Pulmonary artery endothelial cell (primary cell): ENCODE measurements at regions not wholly inside any gene's neighbourhood (a gene's known extent, or its start where the extent isn't known, plus 50 kb on each side); places are given as distances from the start of the nearest gene placed in this dataset.
"Not testable (repeated sequence)": the region's sequence is repeated elsewhere in the genome, so short reads cannot be mapped to it uniquely, and the experiment has no call there.

Experiments
- DNase-seq: peaks from one replicate; pipeline ENCODE4 v3.0.0-alpha.2; 2011; ENCODE audit warnings: low read depth, low spot score

DNA sequence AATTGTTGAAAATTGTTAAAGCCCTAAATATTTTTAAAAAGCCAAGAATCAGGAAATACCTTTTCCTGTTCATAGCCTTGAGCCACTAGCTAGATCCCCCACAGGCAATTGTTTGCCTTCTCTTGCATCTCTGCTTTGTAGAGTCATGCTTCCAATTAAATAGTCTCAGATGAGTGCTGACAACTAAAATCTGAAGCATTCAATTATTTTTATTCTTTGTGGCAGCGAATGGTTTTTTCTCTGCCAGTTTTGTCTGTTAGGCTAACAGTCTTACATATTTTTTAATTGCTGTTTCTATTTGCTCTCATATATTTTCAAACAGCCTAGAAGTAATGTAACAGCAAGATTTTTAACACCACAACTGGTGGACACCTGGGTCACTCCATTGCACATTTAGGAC lies 277.1 kb upstream of the GBE1 start:
- no peak for DNase-seq

DNA sequence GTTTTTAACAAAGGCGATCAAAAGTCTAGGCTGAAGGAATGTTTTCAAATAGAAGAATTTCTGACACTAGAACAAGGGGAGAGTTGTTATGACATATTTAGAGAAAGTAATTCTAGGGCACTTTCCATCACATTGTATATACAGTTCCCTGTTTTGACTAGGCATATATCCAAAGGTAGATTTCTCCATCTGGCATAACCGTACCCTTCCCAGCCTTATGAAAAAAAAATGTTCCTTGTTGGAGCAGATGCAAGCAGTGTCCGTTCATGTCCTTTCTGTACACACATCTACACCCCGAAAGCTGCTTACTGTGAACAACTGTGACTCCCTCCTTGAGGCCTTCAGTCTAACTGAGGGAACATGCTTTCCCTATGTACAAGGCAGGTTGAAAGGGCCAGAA lies 271.7 kb upstream of the GBE1 start:
- DNase-seq: no peak

DNA sequence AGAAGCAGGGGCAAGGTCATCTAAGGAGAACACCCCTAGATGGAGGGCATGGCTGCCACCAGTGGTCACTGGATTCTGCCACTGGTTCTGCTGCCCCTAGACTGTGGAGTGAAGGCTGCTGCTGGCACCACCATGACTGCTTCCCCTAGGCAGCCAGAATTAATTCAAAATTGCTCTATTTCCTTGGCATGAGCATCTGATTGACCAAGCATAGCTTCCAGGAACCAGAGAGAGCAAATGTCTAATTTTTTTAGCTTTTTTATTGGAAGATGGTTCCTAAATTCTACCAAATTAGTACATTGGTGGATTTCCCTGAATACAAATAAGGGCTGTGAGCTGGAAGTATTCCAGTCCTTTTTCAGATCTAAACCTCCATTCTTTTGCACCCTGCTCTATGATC lies 270.2 kb upstream of the GBE1 start:
- no peak for DNase-seq

DNA sequence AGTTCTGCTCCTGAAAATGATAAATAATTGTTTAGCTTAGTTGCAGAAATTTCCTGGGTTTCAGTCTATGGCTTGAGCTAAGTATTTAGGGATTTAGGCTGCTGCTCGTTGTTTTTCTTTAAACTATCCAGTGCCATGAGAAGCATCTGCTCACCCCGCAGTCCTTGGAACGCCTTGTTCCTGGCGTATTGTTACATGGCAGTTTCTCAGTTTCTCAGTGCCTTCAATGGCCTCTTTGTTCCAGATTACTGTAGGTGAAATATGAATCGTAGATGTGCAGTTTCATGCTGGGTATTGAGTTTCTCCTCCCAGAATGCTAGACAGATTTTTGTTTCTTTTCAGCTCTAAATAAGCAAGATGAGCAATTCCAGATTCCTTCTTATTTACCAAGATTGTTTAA lies 269.5 kb upstream of the GBE1 start:
- no peak for DNase-seq

DNA sequence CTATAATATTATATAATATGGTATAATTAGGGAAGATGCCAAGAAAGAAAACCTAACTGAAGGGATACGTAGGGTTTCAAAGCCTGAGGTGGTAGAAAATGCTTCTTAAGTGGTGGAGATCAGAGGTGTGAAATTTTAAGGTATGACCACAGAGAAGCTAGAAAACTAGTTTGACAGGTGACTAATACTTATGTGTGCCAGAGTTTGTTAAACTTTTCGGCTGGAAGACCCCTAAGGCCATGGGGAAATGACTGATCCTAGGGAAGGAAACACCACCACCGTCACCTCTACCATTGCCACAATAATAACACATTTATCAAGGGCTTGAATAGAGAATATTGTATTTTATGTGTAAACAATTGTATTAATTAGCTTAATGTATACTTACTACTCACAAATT lies 261.4 kb upstream of the GBE1 start:
- DNase-seq: no peak

DNA sequence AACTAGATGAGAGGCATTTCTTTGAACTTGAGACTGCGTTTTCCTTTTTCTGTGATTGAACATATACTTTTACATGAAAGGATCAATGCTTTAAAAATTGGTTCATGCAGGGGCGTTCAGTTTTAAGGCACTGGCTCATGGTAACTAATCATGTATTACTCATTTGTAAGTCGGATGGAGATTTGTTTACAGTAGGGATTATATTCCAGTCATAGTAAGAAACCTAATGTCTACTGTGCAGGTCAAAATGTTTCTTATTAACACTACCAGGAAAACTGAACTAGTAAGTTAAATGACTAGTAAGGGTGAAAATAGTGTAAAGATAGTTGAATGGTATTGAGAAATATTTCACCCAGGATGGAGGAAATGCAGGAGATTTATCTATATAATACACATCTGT lies 258.8 kb upstream of the GBE1 start:
- DNase-seq: no peak

DNA sequence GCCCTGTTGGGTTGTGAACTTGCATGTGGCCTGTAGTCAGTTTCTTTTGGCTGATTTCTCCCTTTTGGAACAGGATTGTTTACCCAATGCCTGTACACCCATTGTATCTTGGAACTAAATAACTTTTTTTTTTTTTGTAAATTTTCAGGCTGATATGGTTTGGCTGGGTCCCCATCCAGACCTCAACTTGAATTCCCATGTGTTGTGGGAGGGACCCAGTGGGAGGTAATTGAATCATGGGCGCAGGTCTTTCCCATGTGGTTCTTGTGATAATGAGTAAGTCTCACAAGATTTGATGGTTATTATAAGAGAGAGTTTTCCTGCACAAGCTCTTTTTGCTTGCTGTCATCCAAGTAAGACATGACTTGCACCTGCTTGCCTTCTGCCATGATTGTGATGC lies 253.8 kb upstream of the GBE1 start:
- no peak for DNase-seq

DNA sequence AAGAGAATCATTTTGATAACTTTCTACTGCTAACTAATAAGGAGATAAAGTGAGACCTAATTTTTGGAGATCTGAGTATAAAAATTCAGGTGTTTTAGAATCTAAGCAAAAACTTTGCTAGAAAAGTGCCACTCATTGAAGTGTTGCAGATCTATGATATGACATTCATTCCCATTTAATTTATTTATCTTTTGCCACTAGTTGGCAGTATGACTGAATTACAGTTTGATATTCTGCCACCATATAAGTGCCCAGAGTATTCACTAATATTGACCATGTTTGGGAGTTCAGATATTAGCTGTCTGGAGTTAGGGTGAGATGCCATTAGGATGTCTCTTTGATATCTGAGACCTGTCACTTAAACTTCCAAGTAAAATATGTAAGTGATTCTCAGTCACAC lies 251.3 kb upstream of the GBE1 start:
- DNase-seq: no peak

DNA sequence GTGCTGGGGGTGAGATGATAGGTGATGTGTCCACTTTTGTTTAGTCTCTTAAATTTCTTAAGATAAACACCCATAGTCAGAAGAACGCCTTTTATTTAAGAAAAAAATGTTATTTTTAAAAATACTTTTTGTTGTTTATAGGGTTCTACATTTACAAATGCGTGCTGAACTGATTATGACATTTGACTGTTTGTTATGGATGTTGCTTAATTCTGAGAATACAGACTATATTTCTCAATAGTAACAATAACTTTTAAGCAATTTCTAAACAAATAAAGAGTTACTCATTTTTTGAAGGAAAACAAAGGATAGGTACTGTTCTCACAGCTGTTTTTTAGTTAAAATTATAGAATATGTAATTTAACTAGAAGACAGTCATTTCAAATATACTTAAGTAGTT lies 249.9 kb upstream of the GBE1 start:
- no peak for DNase-seq

DNA sequence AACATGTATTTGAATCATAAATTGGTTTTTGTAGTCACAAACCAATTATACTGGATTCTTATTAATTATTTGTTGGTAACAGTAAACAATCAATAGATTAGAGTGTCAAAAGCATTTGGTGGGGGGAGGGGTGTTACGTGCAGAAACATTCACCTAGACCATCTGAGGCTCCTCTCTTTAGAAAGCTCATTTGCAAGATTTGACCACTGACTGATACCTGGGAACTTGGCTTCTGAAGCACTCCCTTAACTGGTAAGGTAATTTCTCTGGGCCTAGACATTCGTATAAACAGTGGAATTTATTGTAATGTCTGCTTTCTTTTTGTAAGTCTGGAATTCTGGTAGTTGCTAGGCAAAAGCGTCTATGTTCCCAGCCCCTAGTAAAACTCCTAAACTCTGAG lies 243.8 kb upstream of the GBE1 start:
- DNase-seq: no peak

DNA sequence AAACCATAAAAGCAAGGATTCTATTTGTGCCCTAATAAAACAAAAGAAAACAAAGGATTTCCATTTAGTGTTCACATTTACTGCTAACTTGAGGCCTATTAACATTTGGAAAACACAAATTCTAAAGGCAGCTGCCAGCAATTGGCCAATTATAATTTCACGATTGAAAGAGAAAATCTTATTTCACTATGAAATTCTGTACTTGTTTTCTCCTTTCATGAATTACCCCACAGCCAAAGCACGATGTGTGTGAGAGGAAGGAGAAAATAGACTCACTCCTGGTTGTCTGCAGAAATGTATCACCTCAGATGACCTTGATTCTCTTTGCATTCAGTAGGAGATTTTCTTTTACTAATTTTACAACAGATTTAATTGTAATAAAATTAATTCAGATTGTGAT lies 242.8 kb upstream of the GBE1 start:
- DNase-seq: no peak

DNA sequence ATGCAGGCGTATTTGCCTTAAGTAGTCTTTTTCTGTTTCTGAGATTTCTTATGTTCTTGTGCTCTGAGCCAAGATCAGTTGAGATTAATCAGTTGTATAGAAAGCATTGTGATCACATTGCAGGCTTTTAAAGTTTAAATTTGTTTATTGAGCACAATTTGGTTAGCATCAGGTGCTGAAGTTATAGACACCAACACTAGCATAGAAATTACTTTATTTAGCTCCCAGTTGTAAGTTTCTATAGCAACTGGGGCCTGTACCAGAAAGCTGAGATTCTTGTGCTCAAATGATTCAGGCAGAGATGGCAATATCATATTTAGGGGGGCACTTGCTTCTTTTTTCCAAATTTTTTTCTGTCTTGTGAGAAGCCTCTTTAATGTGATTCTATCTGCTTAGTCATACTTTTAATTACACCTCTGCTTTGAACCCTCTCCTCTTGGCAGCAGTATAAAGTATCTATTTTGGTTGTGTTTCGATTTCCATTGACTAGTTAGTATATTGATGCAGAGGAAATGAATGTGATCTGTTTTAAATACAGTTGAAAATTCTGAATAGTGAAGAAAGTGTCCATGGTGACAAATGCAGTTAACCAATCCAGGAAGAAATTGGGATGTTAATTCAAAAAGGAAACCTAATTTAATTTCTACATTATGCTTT lies 241.7 kb upstream of the GBE1 start:
- no peak for DNase-seq

DNA sequence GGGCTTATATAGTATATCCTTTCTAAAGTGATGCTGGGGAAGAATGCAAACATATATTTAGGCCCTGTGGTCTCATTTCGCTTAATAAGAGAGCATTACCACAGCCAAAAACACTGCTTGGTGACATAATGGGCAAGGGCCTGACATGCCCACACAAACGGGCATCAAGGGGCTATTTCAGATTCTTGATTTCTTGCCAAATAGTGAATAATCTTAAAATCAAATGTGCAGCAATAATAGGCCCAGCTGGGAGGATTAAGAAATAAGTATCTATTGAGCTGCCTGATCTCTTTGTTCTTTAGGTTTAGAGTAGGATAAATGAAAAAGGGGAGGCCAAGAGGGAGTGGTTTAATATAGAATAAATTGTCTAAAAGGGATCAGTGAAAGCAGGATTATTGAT lies 241.0 kb upstream of the GBE1 start:
- DNase-seq: no peak

DNA sequence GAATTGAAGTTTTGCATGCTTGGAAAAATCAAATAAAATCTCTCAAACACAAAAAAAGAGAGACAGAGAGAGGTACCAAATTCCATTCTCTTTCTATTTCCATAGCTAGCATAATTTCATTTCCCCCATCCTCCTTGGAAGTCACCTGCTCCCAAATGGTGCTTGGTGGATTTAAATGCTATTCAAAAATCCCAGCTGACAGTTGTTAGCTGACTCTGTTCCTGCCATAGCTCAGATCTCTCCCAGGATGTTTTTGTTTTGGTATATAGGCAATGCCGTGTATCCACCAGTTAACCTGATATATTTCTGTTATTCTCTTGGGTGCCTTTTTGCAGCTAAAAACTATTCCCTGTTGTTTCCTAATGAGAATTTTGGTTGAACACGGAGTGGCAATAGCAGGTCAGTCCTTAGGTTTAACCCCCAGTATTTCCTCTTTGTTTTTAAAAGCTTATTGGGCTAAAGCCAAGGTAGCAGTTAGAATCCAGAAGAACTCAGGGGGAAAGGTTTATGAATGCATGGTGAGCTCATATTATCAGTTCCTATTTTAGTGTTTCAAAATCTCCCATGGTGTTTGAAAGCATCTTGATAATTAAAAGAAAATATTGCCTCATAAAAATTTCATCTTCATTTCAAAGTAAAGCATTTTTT lies 240.0 kb upstream of the GBE1 start:
- DNase-seq: no peak

DNA sequence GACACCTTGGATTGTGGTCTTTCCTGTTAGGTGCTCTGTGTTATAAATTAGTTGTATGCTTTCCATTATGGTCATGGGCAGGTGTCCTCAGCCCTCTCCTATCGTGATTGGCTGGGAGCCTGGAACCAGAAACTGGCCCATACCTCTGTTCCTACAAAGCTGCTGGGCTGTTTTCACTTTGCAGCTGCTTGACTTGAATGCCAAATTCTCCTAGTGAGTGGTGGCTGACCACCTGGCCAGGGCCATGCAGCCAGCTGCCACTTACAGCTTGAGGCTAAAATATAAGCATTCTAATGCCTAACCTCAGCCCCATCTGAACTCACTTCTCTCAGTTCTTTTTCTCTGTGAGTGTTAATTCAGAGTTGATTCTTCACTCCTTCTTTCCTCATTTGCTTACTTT lies 239.3 kb upstream of the GBE1 start:
- no peak for DNase-seq

DNA sequence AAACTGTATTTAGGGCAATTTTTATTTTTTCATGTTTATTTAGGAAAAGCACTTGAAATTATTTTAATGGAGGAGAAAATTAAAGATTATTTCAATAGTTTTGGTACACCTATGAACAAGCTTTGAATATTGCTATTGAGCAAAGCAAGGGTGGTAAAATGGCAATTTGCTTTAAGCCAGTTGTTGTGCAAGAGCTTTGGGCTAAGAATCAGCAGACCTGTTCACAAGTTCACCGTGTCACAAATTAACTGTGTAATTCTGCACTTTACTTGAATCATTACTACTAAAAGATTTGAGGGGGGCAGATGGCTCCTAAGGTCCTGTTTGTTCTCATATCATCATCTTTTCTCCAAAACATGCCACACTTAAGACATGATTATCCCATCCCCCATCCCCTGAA lies 238.9 kb upstream of the GBE1 start:
- no peak for DNase-seq

DNA sequence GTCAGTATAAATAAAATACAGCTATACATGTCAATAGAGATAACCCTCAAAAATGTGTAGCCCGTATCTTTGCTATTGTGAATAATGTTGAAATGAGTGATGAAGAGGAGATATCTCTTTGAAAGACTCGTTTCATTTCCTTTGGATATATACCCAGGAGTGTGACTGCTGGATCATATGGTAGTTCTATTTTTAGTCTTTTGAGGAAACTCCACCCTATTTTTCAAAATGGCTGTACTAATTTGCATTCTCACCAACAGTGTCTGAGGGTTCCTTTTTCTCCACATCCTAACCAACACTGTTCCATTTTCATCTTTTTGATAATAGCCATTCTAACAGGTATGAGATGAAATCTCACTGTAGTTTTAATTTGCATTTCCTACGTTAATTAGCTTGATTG lies 237.5 kb upstream of the GBE1 start:
- no peak for DNase-seq

DNA sequence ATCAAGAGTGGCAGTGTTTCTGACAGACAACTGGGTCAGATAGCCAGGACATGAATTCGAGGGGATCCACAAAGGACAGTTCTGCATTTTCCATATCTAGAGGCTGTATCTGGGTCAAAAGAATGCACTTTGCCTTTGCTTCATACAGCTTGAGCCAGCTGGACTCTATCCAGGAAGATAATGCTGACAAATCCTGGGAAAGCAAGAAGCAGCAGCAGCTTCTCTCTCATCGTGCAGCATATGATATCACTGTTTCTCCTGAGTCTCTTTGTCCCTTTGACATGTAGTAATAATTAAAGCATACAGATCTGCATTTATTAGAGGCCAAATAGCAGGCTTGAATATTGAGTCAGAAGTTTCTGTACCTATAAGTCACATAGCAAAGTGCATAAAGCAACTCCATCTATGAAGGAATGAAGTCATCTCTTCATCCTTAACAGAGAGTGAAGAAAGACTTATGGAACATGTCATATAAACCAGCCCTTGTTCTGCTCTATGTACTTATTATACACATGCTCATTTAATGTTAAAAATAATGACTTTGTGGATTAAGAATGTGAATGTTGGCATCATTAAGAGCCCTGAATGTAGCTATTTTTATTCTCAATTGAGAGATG lies 236.8 kb upstream of the GBE1 start:
- no peak for DNase-seq

DNA sequence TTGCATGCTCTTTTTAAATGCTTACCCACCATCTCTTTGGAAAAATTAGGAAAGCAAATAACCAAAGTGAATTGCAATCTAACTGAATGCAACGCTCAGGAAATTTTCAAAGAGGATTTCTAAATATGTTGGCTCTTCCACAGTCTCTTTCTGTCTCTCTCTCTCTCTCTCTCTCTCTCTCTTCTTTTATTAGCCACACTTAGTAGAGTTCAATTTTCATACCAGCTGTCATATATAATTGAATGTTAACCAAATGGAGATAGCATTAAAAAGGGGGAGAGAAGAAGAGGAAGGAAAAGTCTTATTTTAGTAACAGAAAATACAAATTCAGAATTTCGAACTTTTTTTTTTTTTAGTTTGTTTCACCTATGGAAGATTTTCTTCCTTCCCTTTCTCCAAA lies 235.9 kb upstream of the GBE1 start:
- DNase-seq: no peak

DNA sequence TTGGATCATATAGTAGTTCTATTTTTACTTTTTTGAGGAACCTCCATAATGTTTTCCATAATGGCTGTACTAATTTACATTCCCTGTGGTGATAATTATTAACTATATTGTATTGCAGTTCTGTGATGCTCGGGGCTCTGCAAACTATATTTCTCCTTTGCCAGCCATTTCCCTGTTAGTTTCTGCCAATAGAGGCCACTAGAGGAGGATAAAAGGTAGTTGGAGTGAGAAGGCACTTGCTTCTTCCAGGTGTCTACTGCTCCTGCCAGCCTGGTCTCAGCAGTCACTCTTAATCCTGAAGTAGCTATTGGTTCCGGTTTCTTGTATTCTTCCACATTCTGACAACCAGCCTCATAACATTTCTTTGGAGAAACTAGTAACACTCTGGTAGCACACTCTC lies 233.9 kb upstream of the GBE1 start:
- no peak for DNase-seq

DNA sequence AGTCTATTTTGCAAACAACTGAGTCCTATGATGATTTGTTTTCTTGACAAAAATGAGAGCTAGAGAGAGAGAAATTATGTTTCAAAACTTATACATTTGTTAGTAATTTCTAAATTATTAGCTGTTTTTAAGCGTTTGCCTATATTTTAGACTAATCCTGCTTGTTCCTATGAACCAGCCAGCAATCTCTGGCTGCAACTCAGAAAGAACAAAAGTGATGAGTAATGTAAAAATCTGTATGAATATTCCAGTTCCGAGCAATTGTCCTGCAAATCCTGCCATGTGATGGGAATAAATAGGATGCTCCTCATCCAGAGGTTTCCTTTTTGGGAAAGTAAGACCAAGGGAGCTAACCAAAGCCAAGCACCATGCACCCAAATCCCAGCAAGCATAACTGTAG lies 228.3 kb upstream of the GBE1 start:
- no peak for DNase-seq

DNA sequence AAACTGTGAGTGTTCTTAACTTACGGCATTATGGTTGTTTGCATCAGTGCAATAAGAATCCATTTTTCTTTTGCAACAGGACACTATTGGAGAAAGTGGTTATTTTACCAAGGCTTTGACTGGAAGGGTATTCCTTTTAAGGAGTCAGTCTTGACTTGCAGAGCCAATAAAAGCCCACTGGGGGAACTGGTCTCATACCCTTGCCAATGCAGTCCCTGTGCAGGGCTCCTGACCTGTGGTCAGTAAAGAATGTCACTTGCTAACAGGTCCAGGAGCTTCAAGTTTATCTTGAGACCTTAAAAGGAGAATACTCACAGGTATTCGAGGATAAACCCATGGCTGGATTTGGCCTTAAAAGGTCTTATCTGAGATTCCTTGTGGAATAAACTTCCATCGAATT lies 227.8 kb upstream of the GBE1 start:
- no peak for DNase-seq

DNA sequence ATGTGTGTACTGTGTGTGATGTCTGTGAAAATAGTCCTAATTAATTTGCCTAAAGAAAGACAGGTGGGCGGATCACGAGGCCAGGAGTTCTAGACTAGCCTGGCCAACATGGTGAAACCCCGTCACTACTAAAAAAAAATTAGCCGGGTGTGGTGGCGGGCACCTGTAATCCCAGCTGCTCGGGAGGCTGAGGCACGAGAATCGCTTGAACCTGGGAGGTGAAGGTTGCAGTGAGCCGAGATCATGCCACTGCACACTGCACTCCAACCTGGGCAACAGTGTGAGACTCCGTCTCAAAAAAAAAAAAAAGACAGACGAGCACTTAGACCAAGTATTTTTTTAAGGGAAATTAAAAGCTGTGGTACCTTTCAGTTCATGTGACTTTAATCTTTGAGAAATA lies 226.0 kb upstream of the GBE1 start:
- not testable (repeated sequence) for DNase-seq
